Adrenal gland (tissue), 5 donors: ENCODE measurements at regions not wholly inside any gene's neighbourhood (a gene's known extent, or its start where the extent isn't known, plus 50 kb on each side); places are given as distances from the start of the nearest gene placed in this dataset.

Experiments used
- POLR2A ChIP-seq, 2 donors: fragments of 450-650 bp; IDR thresholded peaks; one replicate each; pipeline ENCODE4 v1.6.1; 2017; ENCODE audit warnings: antibody characterized with exemption in 2 of 2, mild to moderate bottlenecking in 2 of 2, moderate library complexity in 1 of 2
- TF ChIP-seq, protein P1 (sequence below), 6 experiments: fragments of 450-650 bp in 4 of 6; fragments of 200-600 bp in 2 of 6; sonication (generic) in 1 of 6; IDR thresholded peaks; 1 replicate in 5 of 6; 2 replicates in 1 of 6; pipeline versions ENCODE4 v1.5.1 to v1.8.0; 2016 to 2021; ENCODE audit warnings: antibody characterized with exemption in 6 of 6, mild to moderate bottlenecking in 2 of 6, moderate library complexity in 1 of 6
- donor health status: DM: no; HTN: no; CAD: no.

- TF ChIP-seq, protein P1, sequence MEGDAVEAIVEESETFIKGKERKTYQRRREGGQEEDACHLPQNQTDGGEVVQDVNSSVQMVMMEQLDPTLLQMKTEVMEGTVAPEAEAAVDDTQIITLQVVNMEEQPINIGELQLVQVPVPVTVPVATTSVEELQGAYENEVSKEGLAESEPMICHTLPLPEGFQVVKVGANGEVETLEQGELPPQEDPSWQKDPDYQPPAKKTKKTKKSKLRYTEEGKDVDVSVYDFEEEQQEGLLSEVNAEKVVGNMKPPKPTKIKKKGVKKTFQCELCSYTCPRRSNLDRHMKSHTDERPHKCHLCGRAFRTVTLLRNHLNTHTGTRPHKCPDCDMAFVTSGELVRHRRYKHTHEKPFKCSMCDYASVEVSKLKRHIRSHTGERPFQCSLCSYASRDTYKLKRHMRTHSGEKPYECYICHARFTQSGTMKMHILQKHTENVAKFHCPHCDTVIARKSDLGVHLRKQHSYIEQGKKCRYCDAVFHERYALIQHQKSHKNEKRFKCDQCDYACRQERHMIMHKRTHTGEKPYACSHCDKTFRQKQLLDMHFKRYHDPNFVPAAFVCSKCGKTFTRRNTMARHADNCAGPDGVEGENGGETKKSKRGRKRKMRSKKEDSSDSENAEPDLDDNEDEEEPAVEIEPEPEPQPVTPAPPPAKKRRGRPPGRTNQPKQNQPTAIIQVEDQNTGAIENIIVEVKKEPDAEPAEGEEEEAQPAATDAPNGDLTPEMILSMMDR (IDR thresholded peaks at IDR 0.05): no peak
- no peak for TF ChIP-seq POLR2A (IDR thresholded peaks at IDR 0.05)
Measured at GRCh38 chr4:116110713-116111112, 974.7 kb downstream of the TRAM1L1 start.
